ENCODE measurements at regions not wholly inside any gene's neighbourhood (a gene's known extent, or its start where the extent isn't known, plus 50 kb on each side); places are given as distances from the start of the nearest gene placed in this dataset.

GRCh38 chr20:4370851-4371250, 121.8 kb upstream of the ADRA1D start:
- no peak for FAIRE-seq
- DNase-seq (ENCODE audit: low spot score), result no peak

GRCh38 chr20:4369798-4370124, 120.7 kb upstream of the ADRA1D start:
- DNase-seq (ENCODE audit: low spot score) (no peak), FAIRE-seq (no peak)

GRCh38 chr20:4369119-4369797, 120.2 kb upstream of the ADRA1D start:
- DNase-seq (ENCODE audit: low spot score) (no peak), FAIRE-seq (no peak)

GRCh38 chr20:4366076-4366475, 117.0 kb upstream of the ADRA1D start:
- DNase-seq (ENCODE audit: low spot score) (no peak), FAIRE-seq (no peak)

GRCh38 chr20:4358552-4358951, 109.5 kb upstream of the ADRA1D start:
- DNase-seq (ENCODE audit: low spot score) (no peak), FAIRE-seq (no peak)

GRCh38 chr20:4352348-4352747, 103.3 kb upstream of the ADRA1D start:
- no peak for FAIRE-seq
- no peak for DNase-seq (ENCODE audit: low spot score)

- no peak for FAIRE-seq
Observed at GRCh38 chr20:4350096-4350495, 101.0 kb upstream of the ADRA1D start.

GRCh38 chr20:4344670-4345069, 95.6 kb upstream of the ADRA1D start:
- no peak for DNase-seq (ENCODE audit: low spot score)
- no peak for FAIRE-seq

More at GRCh38 chr20:4350096-4350495, 101.0 kb upstream of the ADRA1D start:
- DNase-seq (ENCODE audit: low spot score), result no peak

- FAIRE-seq, result no peak
Observed at GRCh38 chr20:4342609-4343008, 93.5 kb upstream of the ADRA1D start.

GRCh38 chr20:4341804-4342485, 92.9 kb upstream of the ADRA1D start:
- DNase-seq (ENCODE audit: low spot score), result no peak

More at GRCh38 chr20:4342609-4343008, 93.5 kb upstream of the ADRA1D start:
- DNase-seq (ENCODE audit: low spot score), result no peak

GRCh38 chr20:4335722-4336121, 86.6 kb upstream of the ADRA1D start:
- no peak for FAIRE-seq
- DNase-seq (ENCODE audit: low spot score), result no peak

More at GRCh38 chr20:4341804-4342485, 92.9 kb upstream of the ADRA1D start:
- no peak for FAIRE-seq

GRCh38 chr20:4332121-4332860, 83.2 kb upstream of the ADRA1D start:
- DNase-seq (ENCODE audit: low spot score), result no peak
- no peak for FAIRE-seq

- no peak for FAIRE-seq
- no peak for DNase-seq (ENCODE audit: low spot score)
Observed at GRCh38 chr20:4330011-4330410, 80.9 kb upstream of the ADRA1D start.

- DNase-seq (ENCODE audit: low spot score), result no peak
- no peak for FAIRE-seq
Observed at GRCh38 chr20:4329232-4329631, 80.1 kb upstream of the ADRA1D start.

GRCh38 chr20:4328541-4328940, 79.5 kb upstream of the ADRA1D start:
- FAIRE-seq, result no peak
- DNase-seq (ENCODE audit: low spot score), result no peak

GRCh38 chr20:4327956-4328355, 78.9 kb upstream of the ADRA1D start:
- DNase-seq (ENCODE audit: low spot score) (no peak), FAIRE-seq (no peak)

- DNase-seq (ENCODE audit: low spot score), result no peak
- FAIRE-seq, result no peak
Observed at GRCh38 chr20:4326195-4327065, 77.3 kb upstream of the ADRA1D start.

GRCh38 chr20:4325548-4326187, 76.6 kb upstream of the ADRA1D start:
- DNase-seq (ENCODE audit: low spot score) (no peak), FAIRE-seq (no peak)

- DNase-seq (ENCODE audit: low spot score) (no peak), FAIRE-seq (no peak)
Observed at GRCh38 chr20:4324611-4325243, 75.6 kb upstream of the ADRA1D start.

- FAIRE-seq, result no peak
- no peak for DNase-seq (ENCODE audit: low spot score)
Observed at GRCh38 chr20:4322499-4322898, 73.4 kb upstream of the ADRA1D start.

- DNase-seq (ENCODE audit: low spot score) (no peak), FAIRE-seq (no peak)
Observed at GRCh38 chr20:4320291-4320690, 71.2 kb upstream of the ADRA1D start.

All from RCC 7860 (cell line).